Vagina (tissue), 2 donors: ENCODE measurements at regions not wholly inside any gene's neighbourhood (a gene's known extent, or its start where the extent isn't known, plus 50 kb on each side); places are given as distances from the start of the nearest gene placed in this dataset.

Experiments used
- DNase-seq, 2 donors: peaks; one replicate each; pipeline ENCODE4 v3.0.0-alpha.2; 2017; ENCODE audit errors: extremely low spot score in 2 of 2
- H3K27ac ChIP-seq: fragments of 200-600 bp; sonication (generic); one replicate; pipeline ENCODE4 v1.5.1; 2019
- H3K27me3 ChIP-seq: fragments of 200-600 bp; sonication (generic); one replicate; pipeline ENCODE4 v1.5.1; 2019
- H3K36me3 ChIP-seq, 2 donors: fragments of 200-600 bp; sonication (generic); one replicate each; pipeline ENCODE4 v1.5.1; 2017 to 2019
- H3K4me1 ChIP-seq: fragments of 200-600 bp; sonication (generic); one replicate; pipeline ENCODE4 v1.5.1; 2019
- H3K4me3 ChIP-seq, 2 donors: fragments of 200-600 bp; sonication (generic); 1 replicate in 1 of 2; 2 replicates in 1 of 2; pipeline ENCODE4 v1.5.1; 2016 to 2019
- H3K9me3 ChIP-seq: fragments of 200-600 bp; sonication (generic); one replicate; pipeline ENCODE4 v1.5.1; 2019
- CTCF ChIP-seq, 3 experiments: fragments of 450-650 bp in 2 of 3; fragments of 200-600 bp in 1 of 3; sonication (generic) in 1 of 3; IDR thresholded peaks; one replicate each; pipeline ENCODE4 v1.5.1; 2017 to 2019; ENCODE audit warnings: antibody characterized with exemption in 3 of 3, mild to moderate bottlenecking in 2 of 3, moderate library complexity in 2 of 3
- POLR2A ChIP-seq, 2 donors: fragments of 450-650 bp; IDR thresholded peaks; one replicate each; pipeline ENCODE4 v1.6.1; 2017; ENCODE audit warnings: antibody characterized with exemption in 2 of 2, mild to moderate bottlenecking in 2 of 2, moderate library complexity in 2 of 2
- POLR2AphosphoS5 ChIP-seq, 2 donors: sonication (generic); formaldehyde crosslinking; IDR thresholded peaks; one replicate each; pipeline ENCODE4 v1.9.0; 2017; ENCODE audit warnings: antibody characterized with exemption in 2 of 2, mild to moderate bottlenecking in 2 of 2, low read depth in 1 of 2; ENCODE audit not compliant: insufficient read depth in 1 of 2
- intact Hi-C: fragments of 100-400 bp; cut with DNase I; formaldehyde crosslinking; loops from one replicate; pipeline ENCODE4 v1.15.1; 2023

GRCh38 chr5:63563008-63563917 is 399.0 kb downstream of the HTR1A start:
- H3K36me3 ChIP-seq, result no peaks in the 10 kb centered on the region
- H3K4me1 ChIP-seq, result no peaks in the 10 kb centered on the region
- H3K4me3 ChIP-seq, result no peak overlapping the region
- no peak for DNase-seq
- H3K27me3 ChIP-seq, result no peaks in the 10 kb centered on the region
- TF ChIP-seq POLR2A (IDR thresholded peaks at IDR 0.05) (no peak), POLR2AphosphoS5 (IDR thresholded peaks at IDR 0.05; ENCODE audit: insufficient read depth in 1 of 2, low read depth in 1 of 2) (no peak), CTCF (IDR thresholded peaks at IDR 0.05) (no peak)
- intact Hi-C loops, result no loop called here
- H3K9me3 ChIP-seq, result no peaks in the 10 kb centered on the region
- no peak overlapping the region for H3K27ac ChIP-seq

DNA sequence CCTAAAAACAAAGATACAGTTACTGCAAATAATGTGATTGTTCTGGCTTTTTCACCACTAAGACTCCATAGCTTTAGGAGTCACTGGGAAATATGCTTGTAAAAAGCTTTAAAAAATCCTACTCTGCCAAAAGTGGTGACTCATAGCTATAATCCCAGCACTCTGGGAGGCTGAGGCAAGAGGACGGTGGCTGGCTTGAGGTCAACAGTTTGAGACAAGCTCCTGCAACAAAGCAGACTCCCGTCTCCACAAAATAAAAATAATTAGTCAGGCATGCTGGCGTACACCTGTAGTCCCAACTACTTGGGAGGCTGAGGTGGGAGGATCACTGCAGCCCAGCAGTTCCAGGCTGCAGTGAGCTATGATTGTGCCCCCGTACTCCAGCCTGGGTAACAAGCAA is 406.4 kb downstream of the HTR1A start:
- TF ChIP-seq POLR2AphosphoS5 (IDR thresholded peaks at IDR 0.05; ENCODE audit: insufficient read depth in 1 of 2, low read depth in 1 of 2) (no peak), POLR2A (IDR thresholded peaks at IDR 0.05) (no peak), CTCF (IDR thresholded peaks at IDR 0.05) (no peak)
- H3K27ac ChIP-seq, result no peak overlapping the region
- intact Hi-C loops, result no loop called here
- H3K4me1 ChIP-seq, result no peaks in the 10 kb centered on the region
- H3K4me3 ChIP-seq, result no peak overlapping the region
- DNase-seq, result no peak
- no peaks in the 10 kb centered on the region for H3K36me3 ChIP-seq
- no peaks in the 10 kb centered on the region for H3K27me3 ChIP-seq
- H3K9me3 ChIP-seq, result no peaks in the 10 kb centered on the region

GRCh38 chr5:63554191-63554590 is 408.1 kb downstream of the HTR1A start:
- TF ChIP-seq CTCF (IDR thresholded peaks at IDR 0.05) (no peak), POLR2A (IDR thresholded peaks at IDR 0.05) (no peak), POLR2AphosphoS5 (IDR thresholded peaks at IDR 0.05; ENCODE audit: insufficient read depth in 1 of 2, low read depth in 1 of 2) (no peak)
- H3K4me1 ChIP-seq, result no peaks in the 10 kb centered on the region
- H3K36me3 ChIP-seq, result no peaks in the 10 kb centered on the region
- intact Hi-C loops, result no loop called here
- H3K27ac ChIP-seq, result no peak overlapping the region
- no peak overlapping the region for H3K4me3 ChIP-seq
- DNase-seq, result no peak
- no peaks in the 10 kb centered on the region for H3K27me3 ChIP-seq
- H3K9me3 ChIP-seq, result no peaks in the 10 kb centered on the region

- DNase-seq, result no peak
- Histone ChIP-seq H3K36me3 (no peaks in the 10 kb centered on the region), H3K27me3 (no peaks in the 10 kb centered on the region), H3K27ac (no peak overlapping the region), H3K4me3 (no peak overlapping the region), H3K9me3 (no peaks in the 10 kb centered on the region), H3K4me1 (no peaks in the 10 kb centered on the region)
- intact Hi-C loops, result no loop called here
- TF ChIP-seq POLR2AphosphoS5 (IDR thresholded peaks at IDR 0.05; ENCODE audit: insufficient read depth in 1 of 2, low read depth in 1 of 2) (no peak), CTCF (IDR thresholded peaks at IDR 0.05) (no peak), POLR2A (IDR thresholded peaks at IDR 0.05) (no peak)
These were observed 409.2 kb downstream of the HTR1A start for GRCh38 chr5:63553073-63553472.
